NCI-H345 treated with DMSO at 0.1 percent for 48 hours (cell line): ENCODE measurements at regions not wholly inside any gene's neighbourhood (a gene's known extent, or its start where the extent isn't known, plus 50 kb on each side); places are given as distances from the start of the nearest gene placed in this dataset.

Source experiments
- DNase-seq: peaks from one replicate; lab custom pipeline; 2025; ENCODE audit not compliant: unreplicated experiment; lab: John Stamatoyannopoulos, UW

DNA sequence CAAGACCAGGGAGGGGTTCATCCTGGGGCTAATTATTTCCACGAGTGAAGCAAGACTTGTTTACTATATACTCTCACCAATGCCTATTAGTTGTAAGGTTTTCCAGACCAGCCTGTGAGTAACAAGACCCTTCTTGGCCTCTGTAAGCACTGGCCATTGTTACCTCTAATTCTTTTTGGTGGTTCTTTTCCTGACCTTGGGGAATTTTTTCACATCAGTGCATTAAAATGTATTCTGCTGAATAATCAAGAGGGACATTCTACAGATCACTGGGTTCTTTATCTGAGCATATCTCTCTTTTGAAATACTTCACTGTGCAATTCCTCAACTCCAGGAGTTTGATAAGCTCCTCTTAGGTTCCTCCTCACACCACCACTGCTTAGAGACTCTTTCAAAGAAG is 909.9 kb upstream of the ACVR2A start:
- no peak for DNase-seq

DNA sequence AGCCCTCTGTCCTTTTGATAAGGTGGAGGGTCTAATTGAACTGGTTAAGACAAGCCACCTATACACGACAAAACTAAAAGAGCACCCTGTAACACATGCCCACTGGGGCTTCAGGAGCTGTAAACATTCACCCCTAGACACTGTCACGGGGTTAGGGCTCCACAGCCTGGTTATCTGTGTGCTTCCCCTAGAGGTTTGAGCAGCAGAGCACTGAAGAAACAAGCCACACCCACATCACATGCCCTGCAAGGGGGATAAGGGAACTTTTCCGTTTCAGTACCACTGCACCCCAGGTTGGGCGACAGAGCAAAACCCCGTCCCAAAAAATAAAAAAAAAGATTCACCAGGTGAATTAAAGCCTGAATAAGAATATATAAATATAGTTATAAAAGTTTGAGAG is 913.7 kb upstream of the ACVR2A start:
- DNase-seq: no peak

DNA sequence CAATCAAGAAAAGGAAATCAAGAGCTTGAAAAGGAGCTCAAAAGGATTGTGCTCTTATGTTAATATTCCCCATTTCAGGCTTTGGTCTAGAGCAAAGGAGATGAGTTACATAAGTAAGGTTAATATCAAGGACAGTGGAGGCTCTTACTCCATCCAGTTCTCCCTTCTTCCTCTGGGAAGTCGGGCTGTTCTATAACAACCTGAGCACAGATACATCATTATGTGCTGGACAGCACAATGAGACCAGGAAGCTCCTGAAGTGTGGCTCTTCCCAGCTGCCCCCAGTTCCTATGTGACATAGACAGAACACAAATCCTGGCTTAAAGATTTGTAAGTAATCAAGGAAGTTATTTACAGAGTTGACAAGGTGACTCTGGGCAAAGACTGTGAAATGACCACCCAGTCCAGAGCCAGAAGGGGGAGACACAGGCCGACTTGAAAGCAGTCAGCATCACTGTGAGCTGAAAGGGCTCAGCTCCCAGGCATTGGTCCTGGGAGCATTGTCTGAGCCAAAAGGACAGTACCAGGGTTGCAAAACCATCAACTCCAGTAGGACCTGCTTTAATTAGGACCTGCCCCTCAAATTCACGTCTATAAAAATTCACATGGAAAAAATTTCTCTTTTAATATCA is 917.6 kb upstream of the ACVR2A start:
- no peak for DNase-seq

DNA sequence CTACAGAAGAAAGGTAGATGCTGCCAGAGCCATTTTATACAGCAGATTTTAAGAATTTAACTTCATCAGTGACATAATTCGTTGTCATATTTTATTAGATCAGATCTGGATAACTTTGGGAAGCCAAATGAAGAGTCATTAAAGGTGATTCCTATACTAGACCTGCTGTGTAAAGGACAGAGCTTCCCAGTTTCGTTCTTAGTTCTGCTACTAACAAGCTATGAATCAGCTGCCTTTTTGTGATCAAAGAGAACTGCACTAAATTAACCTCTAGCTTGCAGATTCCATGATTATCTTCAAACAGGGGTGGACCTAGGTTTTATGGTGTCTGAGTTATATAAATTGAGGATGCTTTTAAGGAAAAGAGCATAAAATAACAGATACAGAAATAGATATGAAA is 926.5 kb upstream of the ACVR2A start:
- no peak for DNase-seq

DNA sequence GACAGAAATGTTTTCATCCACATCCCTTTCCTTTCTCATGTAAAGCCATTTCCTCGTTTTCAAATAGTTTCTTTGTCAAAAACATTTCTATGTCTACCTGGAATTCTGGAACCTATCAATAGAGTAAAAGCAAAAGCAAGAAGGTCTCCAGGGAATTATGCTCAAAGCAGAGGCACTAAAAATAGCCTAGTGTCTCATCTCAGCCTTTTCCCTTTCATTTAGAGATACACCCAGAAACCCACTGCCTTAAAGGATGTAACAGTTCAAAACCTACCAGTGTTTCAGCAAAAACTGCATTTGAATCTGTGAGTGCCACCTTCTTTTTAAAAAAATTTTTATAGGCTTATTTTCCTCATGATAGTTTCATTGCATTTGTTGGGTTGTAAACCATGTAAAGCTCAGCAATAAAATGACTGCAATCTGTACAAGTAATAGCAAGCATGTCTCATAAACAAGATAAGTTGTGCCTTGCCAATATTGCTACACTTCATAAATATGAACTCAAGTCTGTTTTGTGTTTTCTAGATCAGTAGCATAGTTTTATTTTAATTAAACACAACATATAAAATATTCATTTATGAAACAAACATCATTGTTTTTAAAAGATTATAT is 927.3 kb upstream of the ACVR2A start:
- no peak for DNase-seq

DNA sequence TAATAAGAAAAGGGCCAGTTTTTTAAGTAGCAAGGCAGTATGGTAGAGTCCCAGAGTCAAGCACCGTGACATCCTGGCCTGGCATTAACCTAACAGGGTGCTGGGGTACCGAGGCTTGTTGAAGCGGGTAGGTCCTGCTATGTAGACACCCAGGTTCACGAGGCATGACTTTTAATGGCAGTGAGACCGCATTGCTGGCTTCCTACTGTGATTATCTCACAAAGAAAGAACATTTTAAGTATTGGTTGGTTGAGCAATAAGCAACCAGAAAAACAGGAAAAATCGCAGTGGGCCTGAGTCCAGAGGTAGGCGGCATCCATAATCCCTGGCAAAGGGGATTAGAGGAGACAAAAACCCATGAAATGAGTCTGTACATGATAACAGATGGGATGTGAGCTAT is 927.9 kb upstream of the ACVR2A start:
- DNase-seq: no peak

DNA sequence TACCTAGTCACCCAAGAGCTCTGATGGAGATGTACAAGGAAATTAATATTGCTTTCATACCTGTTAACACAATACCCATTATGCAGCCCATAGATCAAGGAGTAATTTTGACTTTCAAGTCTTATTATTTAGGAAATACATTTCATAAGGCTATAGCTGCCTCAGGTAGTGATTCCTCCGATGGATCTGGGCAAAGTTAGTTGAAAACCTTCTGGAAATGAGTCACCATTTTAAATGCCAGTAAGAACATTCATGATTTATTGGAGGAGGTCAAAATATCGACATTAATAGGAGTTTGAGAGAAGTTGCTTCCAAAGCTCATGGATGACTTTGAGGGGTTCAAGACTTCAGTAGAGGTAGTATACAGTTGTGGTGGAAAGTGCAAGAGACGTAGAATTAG is 931.4 kb upstream of the ACVR2A start:
- DNase-seq: no peak

DNA sequence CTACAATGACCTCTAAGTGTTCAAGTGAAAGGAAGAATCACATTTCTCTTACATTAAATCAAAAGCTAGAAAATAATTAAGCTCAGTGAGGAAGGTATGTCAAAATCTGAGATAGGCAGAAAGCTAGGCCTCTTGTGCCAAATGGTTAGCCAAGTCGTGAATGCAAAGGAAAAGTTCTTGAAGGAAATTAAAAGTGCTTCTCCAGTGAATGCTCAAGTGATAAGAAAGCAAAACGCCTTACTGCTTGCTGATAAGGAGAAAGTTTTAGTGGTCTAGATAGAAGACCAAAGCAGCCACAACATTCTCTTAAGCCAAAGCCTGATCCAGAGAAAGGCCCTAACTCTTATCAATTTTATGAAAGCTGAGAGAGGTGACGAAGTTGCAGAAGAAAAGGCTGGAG is 932.3 kb upstream of the ACVR2A start:
- no peak for DNase-seq

DNA sequence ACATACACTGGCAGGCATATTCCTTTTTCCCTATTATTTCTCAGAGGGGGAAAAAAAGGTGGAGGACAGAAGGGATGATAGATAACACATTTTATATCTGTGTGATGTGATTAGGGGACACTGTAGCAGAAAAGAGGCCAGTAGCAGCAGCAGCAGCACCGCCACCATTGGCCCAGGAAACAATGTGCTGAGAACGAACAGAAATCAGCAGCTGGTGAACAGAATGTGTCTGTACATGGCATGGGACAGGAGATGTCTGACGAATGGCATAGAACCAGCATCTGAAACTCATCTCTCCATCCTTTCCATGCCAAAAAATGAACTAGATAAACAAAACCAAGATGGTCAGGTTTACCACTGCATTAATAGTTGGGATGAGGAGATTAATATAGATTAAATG is 936.1 kb upstream of the ACVR2A start:
- no peak for DNase-seq

DNA sequence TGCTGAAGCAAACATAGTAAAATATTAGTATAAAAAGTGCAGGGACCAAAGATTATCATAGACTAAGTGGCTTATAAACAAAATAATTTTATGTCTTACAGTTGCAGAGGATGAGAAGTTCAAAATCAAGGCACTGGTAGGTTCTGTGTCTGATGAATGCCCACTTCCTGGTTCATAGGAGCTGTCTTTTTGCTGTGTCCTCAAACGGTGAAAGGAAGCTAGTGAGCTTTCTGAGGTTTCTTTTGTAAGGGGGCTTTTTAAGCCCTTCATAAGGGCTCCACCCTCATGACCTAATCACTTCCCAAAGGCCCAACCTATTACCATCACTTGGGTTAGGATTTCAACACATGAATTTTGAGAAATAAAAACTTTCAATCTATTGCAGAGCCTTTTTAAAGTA is 946.7 kb upstream of the ACVR2A start:
- no peak for DNase-seq

DNA sequence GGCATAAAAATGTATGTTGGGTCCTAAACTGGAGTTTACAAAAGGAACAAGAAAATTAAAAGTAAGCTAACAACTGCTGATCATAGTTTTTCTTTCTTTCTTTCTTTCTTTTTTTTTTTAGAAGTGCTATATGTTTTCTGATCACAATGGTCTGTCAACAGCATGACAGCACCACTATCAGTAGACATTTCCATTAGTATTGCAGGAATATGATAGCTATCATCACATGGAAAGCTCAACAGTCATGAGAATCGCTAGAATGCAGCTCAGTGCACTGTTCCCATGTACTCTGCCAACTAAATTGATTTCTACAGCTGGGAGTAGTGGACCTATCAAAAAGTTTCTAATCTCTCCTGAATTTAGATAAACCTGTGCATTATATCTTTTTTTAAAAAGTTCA is 950.3 kb upstream of the ACVR2A start:
- no peak for DNase-seq

DNA sequence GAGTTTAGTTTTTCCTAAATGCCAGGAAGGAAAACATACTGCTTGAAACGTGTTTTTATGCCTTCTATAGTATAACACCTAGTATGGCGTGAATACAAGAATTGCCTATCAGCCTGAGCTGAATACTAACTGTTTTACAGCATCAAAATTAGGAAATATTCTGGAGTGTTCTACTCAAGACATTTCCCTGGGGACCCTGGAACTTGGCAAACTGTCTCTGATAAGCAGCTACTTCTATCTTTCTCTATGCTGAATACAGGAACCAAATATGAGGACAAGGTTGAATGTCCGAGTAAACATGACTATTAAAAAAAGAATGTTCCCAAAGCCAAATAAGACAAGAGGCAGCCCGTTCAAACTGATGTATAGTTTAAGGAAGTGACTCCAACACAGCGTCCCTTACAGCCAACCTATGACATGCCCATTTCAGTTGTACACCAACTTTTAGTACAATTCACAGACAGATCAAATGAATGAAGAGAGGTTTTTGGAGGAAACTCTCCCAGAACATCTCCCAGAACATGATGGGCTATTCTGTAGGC is 951.3 kb upstream of the ACVR2A start:
- no peak for DNase-seq

DNA sequence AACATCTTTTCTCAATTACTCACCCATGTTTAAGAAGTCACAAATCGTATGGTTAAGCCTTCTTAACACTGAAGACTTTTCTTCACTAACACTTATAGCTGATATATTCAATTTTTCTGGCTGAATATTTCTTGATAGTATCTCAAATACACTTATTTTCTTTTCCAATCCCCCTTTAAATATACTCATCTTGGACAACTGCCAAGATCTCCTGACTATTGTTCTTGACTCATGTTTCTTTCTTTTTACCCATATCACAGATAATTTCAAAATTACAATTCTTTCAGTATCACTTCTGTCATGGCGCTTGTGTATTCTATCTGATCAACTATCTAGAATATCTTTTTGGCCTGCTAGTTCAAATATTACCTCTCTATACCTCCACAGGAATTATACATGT is 954.3 kb upstream of the ACVR2A start:
- no peak for DNase-seq

DNA sequence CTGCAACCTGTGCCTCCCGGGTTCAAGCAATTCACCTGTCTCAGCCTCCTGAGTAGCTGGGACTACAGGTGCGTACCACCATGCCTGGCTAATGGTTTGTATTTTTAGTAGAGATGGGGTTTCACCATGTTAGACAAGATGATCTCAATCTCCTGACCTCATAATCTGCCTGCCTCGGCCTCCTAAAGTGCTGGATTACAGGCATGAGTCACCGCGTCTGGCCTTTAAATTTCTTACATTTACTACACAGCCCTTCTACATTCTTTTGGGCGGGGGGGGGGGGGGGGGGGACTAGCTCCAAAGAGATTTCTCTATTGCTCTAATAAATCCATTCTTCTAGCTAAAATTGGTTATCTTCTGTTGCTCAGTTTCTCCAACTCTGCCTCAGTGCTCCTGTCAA is 964.9 kb upstream of the ACVR2A start:
- DNase-seq: no peak

DNA sequence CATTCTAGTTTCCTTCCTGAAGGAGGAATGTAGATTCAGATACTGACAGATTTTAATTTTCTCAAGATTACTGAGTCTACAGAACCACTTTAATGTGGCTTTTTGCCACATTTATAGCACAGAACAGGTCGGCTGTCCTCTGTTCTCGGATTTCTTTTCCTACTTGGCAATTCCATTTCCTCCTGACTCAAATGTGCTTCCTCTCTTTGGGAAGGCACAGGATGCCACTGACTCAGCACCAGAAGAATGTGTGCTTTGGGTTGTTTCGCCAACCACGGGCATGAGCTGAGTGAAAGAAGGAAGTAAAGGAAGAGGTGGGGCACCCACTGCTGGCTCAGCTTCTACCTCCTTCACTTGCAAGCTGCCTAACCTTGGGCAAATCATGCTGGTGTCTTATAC is 970.6 kb upstream of the ACVR2A start:
- DNase-seq: no peak

DNA sequence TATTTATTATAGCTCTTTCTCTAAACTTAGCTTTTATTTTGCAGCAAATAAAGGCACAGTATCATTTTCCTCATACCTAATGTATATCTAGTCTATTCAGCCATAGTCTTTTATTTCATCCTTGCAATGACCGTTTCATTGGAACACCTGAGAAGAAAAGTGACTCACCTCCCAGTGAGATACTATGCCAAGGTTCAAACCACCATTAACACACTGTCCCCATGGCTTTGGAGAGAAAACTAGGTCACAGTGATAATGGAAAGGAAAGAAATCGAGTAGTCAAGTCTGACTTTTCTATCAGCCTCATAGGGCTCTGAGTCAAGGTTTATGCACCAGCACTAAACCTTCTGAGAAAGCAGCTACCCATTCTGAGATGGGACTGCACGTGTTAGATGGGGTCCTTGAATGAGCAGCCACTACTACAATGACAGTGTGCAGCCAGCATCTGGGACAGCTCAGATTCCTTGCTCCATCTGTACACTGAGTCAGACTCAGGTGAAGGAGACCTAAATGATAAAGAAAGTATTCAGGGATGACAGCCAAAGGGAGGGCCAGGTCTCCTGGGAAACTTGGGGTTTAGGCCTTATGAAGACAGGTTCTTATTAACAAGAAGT is 971.1 kb upstream of the ACVR2A start:
- DNase-seq: no peak

DNA sequence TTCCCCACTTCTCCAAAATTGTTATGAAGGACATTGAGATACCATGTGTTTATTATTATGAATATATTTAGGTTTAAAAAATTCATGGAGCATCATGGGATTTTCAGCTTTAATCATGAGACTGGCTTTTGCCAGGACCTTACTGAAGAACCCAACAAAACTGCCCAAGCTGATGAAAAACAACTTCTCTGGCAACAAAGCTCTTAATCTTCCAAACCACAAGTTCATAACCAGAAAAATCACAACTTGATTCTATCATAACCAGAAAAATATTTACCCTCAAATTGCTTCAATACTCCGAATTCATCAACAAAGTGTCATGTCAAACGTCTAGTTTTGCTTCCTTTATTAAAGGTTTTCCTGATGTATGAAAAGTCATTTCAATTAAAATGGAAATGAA is 971.8 kb upstream of the ACVR2A start:
- no peak for DNase-seq

DNA sequence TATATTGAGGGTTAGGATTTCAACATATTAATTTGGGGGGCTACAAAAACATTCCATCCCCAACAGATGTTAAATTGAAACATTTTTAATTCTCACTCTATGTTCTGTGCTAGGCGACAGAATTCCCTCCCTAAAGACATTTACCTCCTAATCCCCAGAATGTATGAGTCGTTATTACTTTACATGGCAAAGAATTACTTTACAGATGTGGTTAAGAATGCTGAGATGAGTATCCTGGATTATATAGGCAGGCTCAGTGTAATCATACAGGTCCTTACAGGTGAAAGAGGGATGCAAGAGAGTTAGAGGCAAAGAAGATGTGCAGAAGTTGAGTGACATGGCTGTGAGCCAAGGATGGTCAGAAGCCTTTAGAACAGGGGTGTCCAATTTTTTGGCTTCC is 974.1 kb upstream of the ACVR2A start:
- DNase-seq: no peak

DNA sequence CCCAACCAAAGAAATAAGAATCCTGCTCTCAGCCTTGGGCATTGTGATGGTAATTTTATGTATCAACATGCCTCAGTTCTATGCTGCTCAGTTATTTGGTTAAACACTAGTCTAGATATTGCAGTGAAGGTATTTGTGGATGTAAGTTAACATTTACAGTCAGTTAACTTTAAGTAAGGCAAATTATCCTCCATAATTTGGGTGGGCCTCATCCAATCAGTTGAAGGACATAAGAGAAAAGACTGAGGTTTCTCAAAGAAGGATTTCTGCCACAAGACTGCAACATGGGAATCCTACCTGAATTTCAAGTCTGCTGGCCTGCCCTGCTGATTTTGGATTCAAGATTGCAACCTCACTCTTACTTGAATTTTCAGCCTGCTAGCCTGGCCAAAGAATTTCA is 975.5 kb upstream of the ACVR2A start:
- DNase-seq: no peak

DNA sequence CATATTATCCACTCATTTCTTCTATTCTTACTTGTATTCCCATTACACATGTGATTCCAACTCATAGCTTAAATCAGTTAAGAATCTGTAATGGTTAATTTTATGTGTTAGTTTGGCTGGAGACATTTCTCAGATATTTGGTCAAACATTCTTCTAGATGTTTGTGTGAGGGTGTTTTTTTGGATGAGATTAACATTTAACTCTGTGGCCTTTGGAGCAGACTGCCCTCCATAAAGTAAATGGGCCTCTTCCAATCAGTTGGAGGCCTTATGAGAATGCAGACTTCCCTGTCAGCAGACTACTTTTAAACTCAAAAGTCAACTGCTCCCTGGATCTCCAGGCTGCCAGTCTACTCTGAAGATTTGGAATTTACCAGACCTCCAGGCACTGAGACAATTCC is 976.8 kb upstream of the ACVR2A start:
- DNase-seq: no peak

DNA sequence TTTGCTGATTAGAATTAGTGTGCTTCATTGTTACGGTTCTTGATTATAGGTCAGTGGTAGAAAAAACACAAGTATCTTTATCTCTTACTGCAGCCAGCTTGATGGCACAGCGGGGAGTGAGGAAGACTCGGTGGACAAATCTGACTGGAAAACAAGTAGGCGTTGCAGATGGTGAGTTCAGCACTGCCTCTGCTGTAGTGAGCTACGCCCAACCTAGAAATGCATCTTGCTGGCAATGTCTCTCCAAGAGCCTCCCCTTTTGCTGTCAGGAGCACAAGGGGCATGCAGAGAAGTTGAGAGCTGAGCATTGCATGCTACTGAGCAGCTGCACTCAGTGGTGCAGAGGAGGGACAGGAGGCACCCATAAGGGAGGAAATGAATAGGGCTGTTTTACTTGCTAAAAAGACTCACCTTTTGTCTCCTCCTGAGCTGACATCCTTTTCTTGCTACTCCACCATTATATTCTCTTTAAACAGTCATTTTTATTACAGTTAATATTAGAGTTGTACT is 977.3 kb upstream of the ACVR2A start:
- DNase-seq: no peak

DNA sequence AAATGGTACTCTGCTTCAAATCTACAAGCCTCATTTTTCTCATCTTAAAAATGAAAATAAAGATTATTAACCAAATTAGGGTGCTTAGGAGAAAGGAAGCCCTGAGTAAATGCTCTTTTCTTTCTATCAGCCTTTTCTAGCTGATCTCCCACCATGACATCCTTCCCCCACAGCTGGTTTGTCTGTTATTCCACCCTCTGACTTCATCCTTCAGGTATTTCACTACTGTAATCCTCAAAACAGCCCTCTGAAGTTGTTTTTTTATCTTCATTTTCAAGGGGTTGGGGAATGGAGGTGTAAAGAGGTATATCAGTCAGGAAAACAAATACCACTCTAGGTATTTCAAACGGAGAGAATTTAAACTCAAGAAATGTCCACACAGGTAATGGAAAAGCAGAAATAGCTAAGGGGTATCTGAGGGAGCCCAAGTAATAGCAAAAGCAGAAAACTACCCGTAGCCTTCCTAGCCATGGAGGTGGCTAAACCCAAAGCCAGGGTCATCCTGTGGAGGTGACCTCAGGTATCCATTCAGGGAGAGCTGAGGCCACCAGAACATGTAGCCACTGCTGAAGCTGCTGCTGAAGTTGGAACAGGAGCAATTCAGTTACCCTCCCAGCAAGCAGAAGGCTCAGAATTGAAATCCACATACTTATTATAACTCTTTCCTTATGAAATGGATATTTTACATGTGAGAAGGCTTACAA is 990.9 kb upstream of the ACVR2A start:
- DNase-seq: no peak
